ENCODE measurements at regions not wholly inside any gene's neighbourhood (a gene's known extent, or its start where the extent isn't known, plus 50 kb on each side); places are given as distances from the start of the nearest gene placed in this dataset.
"Not testable (repeated sequence)": the region's sequence is repeated elsewhere in the genome, so short reads cannot be mapped to it uniquely, and the experiment has no call there.

- Histone ChIP-seq H3K4me3 (ENCODE audit: low read depth in 1 of 2, low read length in 2 of 2) (no peak overlapping the region), H3K36me3 (ENCODE audit: control insufficient read depth in 1 of 2, insufficient read depth in 2 of 2, low read length in 2 of 2) (no peaks in the 10 kb centered on the region), H3K27me3 (ENCODE audit: low read depth, low read length) (no peaks in the 10 kb centered on the region), H3K9me3 (ENCODE audit: control insufficient read depth in 1 of 2, low read length in 2 of 2) (no peaks in the 10 kb centered on the region), H3K4me1 (ENCODE audit: control insufficient read depth in 1 of 2, insufficient read depth in 2 of 2, low read length in 2 of 2) (no peaks in the 10 kb centered on the region), H3K27ac (ENCODE audit: low read length) (no peak overlapping the region)
Measured at GRCh38 chr1:30226648-30227047, 496.7 kb downstream of the MATN1 start.

DNA sequence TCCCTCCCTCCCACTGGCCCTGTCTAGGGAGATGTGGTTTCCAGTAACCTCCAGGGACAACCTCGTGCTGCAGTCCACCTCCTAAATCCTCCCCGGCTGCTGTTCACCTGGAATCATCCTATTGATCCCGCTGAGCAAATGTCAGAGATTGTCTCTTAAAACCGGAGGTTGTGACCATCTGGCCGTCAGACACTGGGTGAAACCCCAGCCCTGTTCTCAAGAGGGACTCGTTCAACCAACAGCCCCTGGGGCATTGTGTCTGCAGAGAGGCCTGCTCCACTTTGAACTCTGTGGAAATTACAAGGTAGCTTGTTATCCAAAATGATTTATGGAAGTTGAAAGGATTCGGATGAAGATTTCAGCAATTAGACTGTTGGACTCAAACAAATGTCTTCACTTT lies 498.0 kb downstream of the MATN1 start:
- no peak overlapping the region for H3K27ac ChIP-seq (ENCODE audit: low read length)
- H3K36me3 ChIP-seq (ENCODE audit: control insufficient read depth in 1 of 2, insufficient read depth in 2 of 2, low read length in 2 of 2): no peaks in the 10 kb centered on the region
- no peaks in the 10 kb centered on the region for H3K4me1 ChIP-seq (ENCODE audit: control insufficient read depth in 1 of 2, insufficient read depth in 2 of 2, low read length in 2 of 2)
- H3K4me3 ChIP-seq (ENCODE audit: low read depth in 1 of 2, low read length in 2 of 2): no peak overlapping the region
- H3K27me3 ChIP-seq (ENCODE audit: low read depth, low read length): no peaks in the 10 kb centered on the region
- H3K9me3 ChIP-seq (ENCODE audit: control insufficient read depth in 1 of 2, low read length in 2 of 2): no peaks in the 10 kb centered on the region

DNA sequence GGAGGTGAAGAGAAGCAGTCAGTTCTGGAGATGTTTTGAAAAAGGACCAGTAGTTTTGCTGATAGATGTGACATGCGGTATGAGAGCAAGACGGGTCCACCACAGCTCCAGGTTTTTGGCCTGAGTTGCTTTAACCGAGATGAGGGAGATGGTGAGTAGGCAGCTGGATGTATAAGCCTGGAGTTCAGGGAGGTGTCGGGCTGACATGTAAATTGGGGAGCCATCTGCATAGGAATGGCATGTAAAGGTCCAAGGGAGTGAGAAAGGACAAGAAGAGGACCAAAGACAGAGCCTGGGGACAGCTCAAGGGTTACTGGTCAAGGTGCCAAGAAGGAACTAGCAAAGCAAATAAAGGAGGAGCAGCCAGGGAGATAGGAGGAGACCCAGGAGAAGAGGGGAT lies 503.7 kb downstream of the MATN1 start:
- Histone ChIP-seq H3K27me3 (ENCODE audit: low read depth, low read length) (no peaks in the 10 kb centered on the region), H3K9me3 (ENCODE audit: control insufficient read depth in 1 of 2, low read length in 2 of 2) (no peaks in the 10 kb centered on the region), H3K4me3 (ENCODE audit: low read depth in 1 of 2, low read length in 2 of 2) (no peak overlapping the region), H3K27ac (ENCODE audit: low read length) (no peak overlapping the region), H3K4me1 (ENCODE audit: control insufficient read depth in 1 of 2, insufficient read depth in 2 of 2, low read length in 2 of 2) (peaks cover 0 to 3% of the 10 kb centered on the region in 2 donors), H3K36me3 (ENCODE audit: control insufficient read depth in 1 of 2, insufficient read depth in 2 of 2, low read length in 2 of 2) (no peaks in the 10 kb centered on the region)

DNA sequence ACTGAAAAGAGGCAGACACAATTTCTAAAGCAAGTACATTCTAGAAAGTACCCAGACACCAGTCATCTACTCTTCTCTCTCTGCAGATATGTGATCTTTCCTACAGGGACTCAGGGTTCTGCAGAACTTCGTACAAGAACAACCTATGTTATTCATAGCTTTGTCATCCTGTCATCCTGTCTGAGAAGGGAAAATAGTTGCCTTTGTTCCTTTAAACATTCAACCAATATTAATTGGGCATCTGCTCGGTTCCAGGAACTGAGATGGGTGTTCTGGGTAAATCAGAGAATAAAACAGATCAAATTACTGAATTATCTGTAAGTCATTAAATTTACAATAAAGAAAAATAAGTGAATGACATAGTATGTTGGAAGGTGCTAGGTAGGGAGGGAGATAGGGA lies 504.9 kb downstream of the MATN1 start:
- H3K4me3 ChIP-seq (ENCODE audit: low read depth in 1 of 2, low read length in 2 of 2): no peak overlapping the region

GRCh38 chr1:30216602-30217001 lies 506.8 kb downstream of the MATN1 start:
- Histone ChIP-seq H3K4me1 (ENCODE audit: control insufficient read depth in 1 of 2, insufficient read depth in 2 of 2, low read length in 2 of 2) (peaks cover 0 to 3% of the 10 kb centered on the region in 2 donors), H3K4me3 (ENCODE audit: low read depth in 1 of 2, low read length in 2 of 2) (no peak overlapping the region), H3K9me3 (ENCODE audit: control insufficient read depth in 1 of 2, low read length in 2 of 2) (no peaks in the 10 kb centered on the region), H3K36me3 (ENCODE audit: control insufficient read depth in 1 of 2, insufficient read depth in 2 of 2, low read length in 2 of 2) (no peaks in the 10 kb centered on the region), H3K27ac (ENCODE audit: low read length) (no peak overlapping the region), H3K27me3 (ENCODE audit: low read depth, low read length) (no peaks in the 10 kb centered on the region)

More for the DNA sequence above, 504.9 kb downstream of the MATN1 start:
- Histone ChIP-seq H3K27ac (ENCODE audit: low read length) (no peak overlapping the region), H3K4me1 (ENCODE audit: control insufficient read depth in 1 of 2, insufficient read depth in 2 of 2, low read length in 2 of 2) (peaks cover 0 to 3% of the 10 kb centered on the region in 2 donors), H3K36me3 (ENCODE audit: control insufficient read depth in 1 of 2, insufficient read depth in 2 of 2, low read length in 2 of 2) (no peaks in the 10 kb centered on the region), H3K9me3 (ENCODE audit: control insufficient read depth in 1 of 2, low read length in 2 of 2) (no peaks in the 10 kb centered on the region), H3K27me3 (ENCODE audit: low read depth, low read length) (no peaks in the 10 kb centered on the region)

DNA sequence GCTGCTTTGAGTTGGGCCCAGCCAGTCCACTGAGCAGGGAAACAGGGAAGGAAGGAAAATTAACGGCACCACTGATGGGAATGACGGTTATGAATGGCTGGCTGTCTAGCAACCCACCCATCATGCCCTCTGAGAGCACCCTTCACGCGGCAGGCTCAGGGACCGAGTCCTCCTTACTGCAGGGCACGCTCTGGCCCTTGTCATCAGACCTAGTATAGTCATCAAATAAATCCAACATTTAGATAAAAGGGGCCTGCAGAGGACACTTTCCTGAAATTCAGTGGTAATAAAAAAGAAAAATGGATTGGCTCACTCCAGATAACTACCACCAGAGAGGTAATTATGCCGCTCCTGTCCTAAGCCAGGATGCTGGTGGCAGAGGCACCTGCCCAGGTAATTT lies 509.4 kb downstream of the MATN1 start:
- Histone ChIP-seq H3K27ac (ENCODE audit: low read length) (no peak overlapping the region), H3K36me3 (ENCODE audit: control insufficient read depth in 1 of 2, insufficient read depth in 2 of 2, low read length in 2 of 2) (no peaks in the 10 kb centered on the region), H3K4me3 (ENCODE audit: low read depth in 1 of 2, low read length in 2 of 2) (no peak overlapping the region), H3K4me1 (ENCODE audit: control insufficient read depth in 1 of 2, insufficient read depth in 2 of 2, low read length in 2 of 2) (peaks cover 0 to 3% of the 10 kb centered on the region in 2 donors), H3K27me3 (ENCODE audit: low read depth, low read length) (no peaks in the 10 kb centered on the region), H3K9me3 (ENCODE audit: control insufficient read depth in 1 of 2, low read length in 2 of 2) (no peaks in the 10 kb centered on the region)

GRCh38 chr1:30207962-30208361 lies 515.4 kb downstream of the MATN1 start:
- not testable (repeated sequence) for H3K36me3 ChIP-seq (ENCODE audit: control insufficient read depth in 1 of 2, insufficient read depth in 2 of 2, low read length in 2 of 2); H3K4me3 ChIP-seq (ENCODE audit: low read depth in 1 of 2, low read length in 2 of 2)

DNA sequence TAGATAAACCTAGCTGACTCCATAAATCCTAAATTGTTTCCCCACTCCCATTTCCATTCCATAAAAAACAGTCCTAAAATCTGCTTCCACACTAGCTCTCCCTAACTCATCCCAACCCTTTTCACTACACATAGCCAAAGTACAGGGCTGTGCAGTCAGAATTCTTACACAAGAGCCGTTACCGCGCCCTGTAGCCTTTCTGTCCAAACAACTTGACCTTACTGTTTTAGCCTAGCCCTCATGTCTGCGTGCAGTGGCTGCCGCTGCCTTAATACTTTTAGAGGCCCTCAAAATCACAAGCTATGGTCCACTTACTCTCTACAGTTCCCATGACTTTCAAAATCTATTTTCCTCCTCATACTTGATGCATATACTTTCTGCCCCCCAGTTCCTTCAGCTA lies 516.8 kb downstream of the MATN1 start:
- H3K36me3 ChIP-seq (ENCODE audit: control insufficient read depth in 1 of 2, insufficient read depth in 2 of 2, low read length in 2 of 2); H3K27me3 ChIP-seq (ENCODE audit: low read depth, low read length); H3K27ac ChIP-seq (ENCODE audit: low read length); H3K4me1 ChIP-seq (ENCODE audit: control insufficient read depth in 1 of 2, insufficient read depth in 2 of 2, low read length in 2 of 2); H3K4me3 ChIP-seq (ENCODE audit: low read depth in 1 of 2, low read length in 2 of 2); H3K9me3 ChIP-seq (ENCODE audit: control insufficient read depth in 1 of 2, low read length in 2 of 2): not testable (repeated sequence)

More at GRCh38 chr1:30207962-30208361, 515.4 kb downstream of the MATN1 start:
- not testable (repeated sequence) for H3K27ac ChIP-seq (ENCODE audit: low read length); H3K4me1 ChIP-seq (ENCODE audit: control insufficient read depth in 1 of 2, insufficient read depth in 2 of 2, low read length in 2 of 2); H3K27me3 ChIP-seq (ENCODE audit: low read depth, low read length); H3K9me3 ChIP-seq (ENCODE audit: control insufficient read depth in 1 of 2, low read length in 2 of 2)

GRCh38 chr1:30204916-30205315 lies 518.5 kb downstream of the MATN1 start:
- H3K27me3 ChIP-seq (ENCODE audit: low read depth, low read length); H3K9me3 ChIP-seq (ENCODE audit: control insufficient read depth in 1 of 2, low read length in 2 of 2); H3K36me3 ChIP-seq (ENCODE audit: control insufficient read depth in 1 of 2, insufficient read depth in 2 of 2, low read length in 2 of 2); H3K4me1 ChIP-seq (ENCODE audit: control insufficient read depth in 1 of 2, insufficient read depth in 2 of 2, low read length in 2 of 2); H3K4me3 ChIP-seq (ENCODE audit: low read depth in 1 of 2, low read length in 2 of 2); H3K27ac ChIP-seq (ENCODE audit: low read length): not testable (repeated sequence)

GRCh38 chr1:30201015-30201414 lies 522.4 kb downstream of the MATN1 start:
- Histone ChIP-seq H3K4me1 (ENCODE audit: control insufficient read depth in 1 of 2, insufficient read depth in 2 of 2, low read length in 2 of 2) (peaks cover 0 to 7% of the 10 kb centered on the region in 2 donors), H3K9me3 (ENCODE audit: control insufficient read depth in 1 of 2, low read length in 2 of 2) (no peaks in the 10 kb centered on the region), H3K36me3 (ENCODE audit: control insufficient read depth in 1 of 2, insufficient read depth in 2 of 2, low read length in 2 of 2) (no peaks in the 10 kb centered on the region), H3K27me3 (ENCODE audit: low read depth, low read length) (no peaks in the 10 kb centered on the region), H3K27ac (ENCODE audit: low read length) (no peak overlapping the region), H3K4me3 (ENCODE audit: low read depth in 1 of 2, low read length in 2 of 2) (no peak overlapping the region)

- Histone ChIP-seq H3K4me1 (ENCODE audit: control insufficient read depth in 1 of 2, insufficient read depth in 2 of 2, low read length in 2 of 2) (peaks cover 0 to 7% of the 10 kb centered on the region in 2 donors), H3K36me3 (ENCODE audit: control insufficient read depth in 1 of 2, insufficient read depth in 2 of 2, low read length in 2 of 2) (no peaks in the 10 kb centered on the region), H3K9me3 (ENCODE audit: control insufficient read depth in 1 of 2, low read length in 2 of 2) (no peaks in the 10 kb centered on the region), H3K4me3 (ENCODE audit: low read depth in 1 of 2, low read length in 2 of 2) (no peak overlapping the region), H3K27me3 (ENCODE audit: low read depth, low read length) (no peaks in the 10 kb centered on the region), H3K27ac (ENCODE audit: low read length) (no peak overlapping the region)
Measured at GRCh38 chr1:30200161-30200560, 523.2 kb downstream of the MATN1 start.

- H3K4me3 ChIP-seq (ENCODE audit: low read depth in 1 of 2, low read length in 2 of 2): no peak overlapping the region
- no peaks in the 10 kb centered on the region for H3K27me3 ChIP-seq (ENCODE audit: low read depth, low read length)
- H3K9me3 ChIP-seq (ENCODE audit: control insufficient read depth in 1 of 2, low read length in 2 of 2): no peaks in the 10 kb centered on the region
- H3K4me1 ChIP-seq (ENCODE audit: control insufficient read depth in 1 of 2, insufficient read depth in 2 of 2, low read length in 2 of 2): peaks cover 0 to 7% of the 10 kb centered on the region in 2 donors
- H3K27ac ChIP-seq (ENCODE audit: low read length): no peak overlapping the region
- no peaks in the 10 kb centered on the region for H3K36me3 ChIP-seq (ENCODE audit: control insufficient read depth in 1 of 2, insufficient read depth in 2 of 2, low read length in 2 of 2)
Measured at GRCh38 chr1:30199563-30199962, 523.8 kb downstream of the MATN1 start.
